ENCODE measurements at regions not wholly inside any gene's neighbourhood (a gene's known extent, or its start where the extent isn't known, plus 50 kb on each side); places are given as distances from the start of the nearest gene placed in this dataset.

GRCh38 chr1:173344034-173344743 lies 132.9 kb upstream of the PRDX6 start:
- no peaks in the 10 kb centered on the region for H3K4me1 ChIP-seq (replicated peaks in 1 of 4; ENCODE audit: control insufficient read depth in 3 of 4, insufficient read depth in 4 of 4, low read length in 3 of 4)
- ChIA-PET POLR2A (ENCODE audit: partially characterized antibody) (no interaction called here), CTCF (ENCODE audit: partially characterized antibody) (no interaction called here)
- H3K56ac ChIP-seq (replicated peaks; ENCODE audit: insufficient read length, low read depth, low read length) = no peak overlapping the region
- FAIRE-seq (no peak), DNase-seq (ENCODE audit: low read depth in 1 of 2, low spot score in 2 of 2) (no peak)
- H3K79me2 ChIP-seq (ENCODE audit: control insufficient read depth in 1 of 2, insufficient read depth in 2 of 2, low read length in 2 of 2) = no peaks in the 10 kb centered on the region
- no peak overlapping the region for H3K18ac ChIP-seq (ENCODE audit: extremely low read depth, low read length)
- peaks cover 0 to 8% of the 10 kb centered on the region in 2 experiments; a peak in 2 of 4 replicates for H3K9me3 ChIP-seq (ENCODE audit: insufficient read depth in 2 of 2, low read depth in 1 of 2, low read length in 1 of 2)
- H4K91ac ChIP-seq (replicated peaks; ENCODE audit: insufficient read length, low read length) = no peak overlapping the region
- H2BK5ac ChIP-seq (ENCODE audit: low read depth, low read length) = no peak overlapping the region
- H2BK120ac ChIP-seq (replicated peaks; ENCODE audit: low read depth, low read length) = no peak overlapping the region
- no peak overlapping the region for H3K4me2 ChIP-seq (ENCODE audit: insufficient read depth in 1 of 2, low read depth in 2 of 2, low read length in 2 of 2)
- 91% methylated on average over 4 of the region's 4 CpGs; no CpG with 5 or more reads in 1 of the 2 experiments for WGBS, 2 experiments (ENCODE audit: extremely low coverage in 1 of 2, insufficient coverage in 1 of 2, insufficient read length in 1 of 2, insufficient replicate concordance in 2 of 2, low coverage in 1 of 2, low lambda C conversion rate in 2 of 2, missing lambda C conversion rate in 1 of 2)
- H3K9ac ChIP-seq (replicated peaks in 1 of 4; ENCODE audit: extremely low read depth in 1 of 4, low read depth in 3 of 4, low read length in 3 of 4) = no peak overlapping the region
- no peaks in the 10 kb centered on the region for H3K36me3 ChIP-seq (ENCODE audit: control insufficient read depth in 2 of 4, insufficient read depth in 4 of 4, low read length in 3 of 4)
- H3K27me3 ChIP-seq (replicated peaks in 1 of 4; ENCODE audit: control insufficient read depth in 3 of 4, extremely low read depth in 1 of 4, insufficient read depth in 3 of 4, low read length in 3 of 4) = no peaks in the 10 kb centered on the region
- H2BK12ac ChIP-seq (ENCODE audit: low read depth, low read length) = no peak overlapping the region
- H3K79me1 ChIP-seq (ENCODE audit: low read depth, low read length) = no peaks in the 10 kb centered on the region
- TF ChIP-seq NANOG (IDR thresholded peaks at IDR 0.05; ENCODE audit: insufficient read depth, low read depth, low read length, poor library complexity, severe bottlenecking) = no peak
- TF ChIP-seq SUZ12 (IDR thresholded peaks at IDR 0.05; ENCODE audit: low read length) = no peak
- no peak for TF ChIP-seq RXRA (IDR thresholded peaks at IDR 0.05; ENCODE audit: insufficient read depth, low read depth, low read length)
- TF ChIP-seq KDM4A (IDR thresholded peaks at IDR 0.05; ENCODE audit: low read depth, low read length, severe bottlenecking) = no peak
- no peak overlapping the region for H3K4me3 ChIP-seq (ENCODE audit: extremely low read depth in 1 of 4, insufficient read depth in 2 of 4, low read depth in 3 of 4, low read length in 4 of 4)
- no peak overlapping the region for H3K4ac ChIP-seq (replicated peaks; ENCODE audit: insufficient read length, low read depth, low read length)
- no peak overlapping the region for H2AFZ ChIP-seq (ENCODE audit: low read length)
- no peak overlapping the region for H3K27ac ChIP-seq (ENCODE audit: low read depth, low read length)
- no peak overlapping the region for H4K8ac ChIP-seq (ENCODE audit: extremely low read depth, insufficient read depth, low read length)
- no peak overlapping the region for H3K14ac ChIP-seq (ENCODE audit: insufficient read length)
- no peaks in the 10 kb centered on the region for H4K20me1 ChIP-seq (replicated peaks in 1 of 2; ENCODE audit: control insufficient read depth in 1 of 2, insufficient read depth in 2 of 2, low read length in 2 of 2)
- H2BK15ac ChIP-seq (ENCODE audit: low read length) = no peak overlapping the region
- H4K5ac ChIP-seq (ENCODE audit: insufficient read length, low read depth, low read length) = no peak overlapping the region
- no peak overlapping the region for H2BK20ac ChIP-seq (ENCODE audit: low read length)
- H2AK5ac ChIP-seq (ENCODE audit: low read depth, low read length) = no peak overlapping the region
- peaks cover 1% of the 10 kb centered on the region; the same call in 1 of the 2 replicates for H3K23me2 ChIP-seq (ENCODE audit: low read depth, low read length)
- no peak overlapping the region for H3K23ac ChIP-seq (ENCODE audit: insufficient read length)

Measured in H1 (cell line).